GM12891 (cell line): ENCODE measurements at regions not wholly inside any gene's neighbourhood (a gene's known extent, or its start where the extent isn't known, plus 50 kb on each side); places are given as distances from the start of the nearest gene placed in this dataset.

Experiments used
- POLR2A ChIP-seq: IDR thresholded peaks from 2 replicates; pipeline ENCODE4 v1.6.1; 2011; ENCODE audit warnings: low read depth, low read length, control low read depth
- POLR2AphosphoS5 ChIP-seq: IDR thresholded peaks from 2 replicates; pipeline ENCODE4 v1.6.1; 2011; ENCODE audit warnings: low read depth, low read length, control low read depth

GRCh38 chr6:165806126-165806810 lies 143.2 kb upstream of the PDE10A start:
- no peak for TF ChIP-seq POLR2A
- TF ChIP-seq POLR2AphosphoS5: no peak
